ENCODE measurements at regions not wholly inside any gene's neighbourhood (a gene's known extent, or its start where the extent isn't known, plus 50 kb on each side); places are given as distances from the start of the nearest gene placed in this dataset.
"Not testable (repeated sequence)": the region's sequence is repeated elsewhere in the genome, so short reads cannot be mapped to it uniquely, and the experiment has no call there.

DNA sequence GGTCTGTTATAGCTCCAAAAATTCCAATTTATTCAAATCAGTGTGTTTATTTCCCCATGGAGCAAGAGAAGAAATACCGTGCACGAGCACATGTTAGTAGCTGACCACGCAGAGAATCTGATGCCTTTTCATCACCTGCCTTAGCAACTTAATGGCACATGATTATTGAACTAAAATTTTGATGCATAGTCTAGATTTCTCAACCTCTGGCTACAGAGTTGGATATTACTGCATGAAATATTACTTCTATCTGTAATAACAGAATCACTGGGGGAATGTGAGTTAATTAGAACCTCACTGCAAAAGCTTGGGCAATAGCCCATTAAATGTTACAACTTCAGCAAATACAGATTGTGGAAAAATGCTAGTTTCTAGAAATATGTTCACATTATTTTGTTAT lies 335.8 kb downstream of the FLRT2 start:
- peaks cover 3% of the 10 kb centered on the region for H3K27me3 Mint-ChIP-seq
- DNase-seq: no peak
- POLR2A ChIA-PET: no interaction called here
- H3K36me3 Mint-ChIP-seq (ENCODE audit: low read depth): no peaks in the 10 kb centered on the region
- H3K27ac Mint-ChIP-seq: no peak overlapping the region
- H3K9me3 Mint-ChIP-seq (ENCODE audit: low read depth): no peaks in the 10 kb centered on the region
- CTCF ChIA-PET: interaction anchor here (0.6 to 1.1 kb wide), 2 partner anchors 166 to 192 kb away, joined by 3 read pairs; no protein-coding TSS in a partner anchor
- intact Hi-C loops (cut with DNase I, micrococcal nuclease): no loop called here
- H3K4me3 Mint-ChIP-seq: no peak overlapping the region
- no peaks in the 10 kb centered on the region for H3K4me1 Mint-ChIP-seq
- no peak for ATAC-seq

DNA sequence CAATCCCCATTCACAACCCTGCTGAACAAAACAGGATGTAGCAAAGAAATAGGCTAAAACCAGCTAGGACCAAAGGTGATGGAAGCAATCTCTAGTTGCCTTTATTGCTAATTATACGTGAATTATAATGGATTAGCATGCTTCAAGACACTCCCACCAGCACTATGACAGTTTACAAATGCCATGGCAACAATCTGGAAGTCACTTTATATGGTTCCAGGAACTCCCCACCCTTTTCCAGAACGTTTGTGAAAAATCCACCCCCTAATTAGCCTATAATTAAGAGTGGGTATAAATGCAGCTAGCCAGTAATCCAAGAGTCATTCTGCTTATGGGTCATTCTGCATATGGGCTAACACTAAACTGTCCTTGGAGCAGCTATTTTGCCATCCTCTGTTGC lies 328.7 kb downstream of the FLRT2 start:
- POLR2A ChIA-PET: no interaction called here
- H3K36me3 Mint-ChIP-seq (ENCODE audit: low read depth): no peaks in the 10 kb centered on the region

DNA sequence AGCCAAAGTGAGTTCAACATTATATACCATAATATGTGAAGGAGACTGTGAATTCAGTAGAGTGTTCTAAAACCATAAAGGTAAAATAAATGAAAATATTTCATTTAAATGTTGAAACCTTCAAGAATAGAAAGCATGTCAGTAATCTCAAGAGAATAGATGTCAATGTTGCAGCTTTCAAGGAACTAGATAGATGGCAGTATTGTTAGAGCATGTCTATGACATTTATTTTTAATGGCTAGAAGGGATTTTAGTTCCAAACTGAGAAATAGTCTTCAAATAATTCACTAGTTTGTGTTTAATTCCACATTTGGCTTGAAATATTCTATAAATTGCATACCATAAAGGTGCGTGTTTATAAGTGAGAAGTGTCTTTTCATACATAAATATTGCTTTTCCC lies 326.5 kb downstream of the FLRT2 start:
- ChIA-PET POLR2A (no interaction called here), CTCF (no interaction called here)
- Mint-ChIP-seq H3K4me1 (no peaks in the 10 kb centered on the region), H3K27me3 (peaks cover 5% of the 10 kb centered on the region), H3K27ac (no peak overlapping the region), H3K9me3 (ENCODE audit: low read depth) (peaks cover 1% of the 10 kb centered on the region), H3K36me3 (ENCODE audit: low read depth) (no peaks in the 10 kb centered on the region), H3K4me3 (no peak overlapping the region)
- intact Hi-C loops (cut with DNase I, micrococcal nuclease): loop anchor here (5.0 kb wide), 2 partner anchors 181 to 201 kb away; no protein-coding TSS in a partner anchor
- ATAC-seq (no peak), DNase-seq (no peak)

More for the DNA sequence above, 328.7 kb downstream of the FLRT2 start:
- peaks cover 8% of the 10 kb centered on the region for H3K27me3 Mint-ChIP-seq
- DNase-seq: no peak
- ATAC-seq: no peak
- H3K9me3 Mint-ChIP-seq (ENCODE audit: low read depth): peaks cover 1% of the 10 kb centered on the region
- no peaks in the 10 kb centered on the region for H3K4me1 Mint-ChIP-seq
- no peak overlapping the region for H3K4me3 Mint-ChIP-seq
- CTCF ChIA-PET: no interaction called here
- intact Hi-C loops (cut with DNase I, micrococcal nuclease): loop anchor here (5.0 kb wide), 2 partner anchors 179 to 199 kb away; no protein-coding TSS in a partner anchor
- no peak overlapping the region for H3K27ac Mint-ChIP-seq

DNA sequence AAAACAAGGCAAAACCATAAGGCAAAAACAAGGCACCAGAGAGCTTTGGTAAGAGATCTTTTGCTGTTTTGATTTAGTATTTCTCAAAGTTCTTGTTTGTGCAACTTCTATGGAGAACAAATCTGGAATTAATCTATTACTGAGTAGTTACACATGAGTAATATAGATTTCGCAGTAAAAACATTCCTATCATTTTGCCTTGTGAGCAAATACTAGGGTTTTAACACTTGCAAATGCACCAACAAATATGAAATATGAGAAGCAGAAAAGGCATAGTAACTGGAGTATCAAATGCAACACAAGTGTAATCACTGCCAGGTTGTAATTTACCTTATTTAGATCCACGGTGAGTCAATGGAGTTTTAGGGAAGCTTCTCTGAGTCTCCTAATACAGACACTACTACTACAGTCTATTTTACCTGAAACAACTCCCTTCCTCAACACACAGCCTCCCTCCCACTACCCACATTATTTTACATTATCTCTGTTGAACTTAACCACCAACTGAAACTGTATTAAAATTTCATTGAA lies 324.1 kb downstream of the FLRT2 start:
- no peak overlapping the region for H3K4me3 Mint-ChIP-seq
- CTCF ChIA-PET: no interaction called here
- DNase-seq: no peak
- H3K9me3 Mint-ChIP-seq (ENCODE audit: low read depth): peaks cover 1% of the 10 kb centered on the region
- ATAC-seq: no peak
- POLR2A ChIA-PET: no interaction called here
- H3K36me3 Mint-ChIP-seq (ENCODE audit: low read depth): no peaks in the 10 kb centered on the region
- H3K27me3 Mint-ChIP-seq: no peaks in the 10 kb centered on the region
- H3K27ac Mint-ChIP-seq: no peak overlapping the region
- intact Hi-C loops (cut with DNase I, micrococcal nuclease): no loop called here
- no peaks in the 10 kb centered on the region for H3K4me1 Mint-ChIP-seq

DNA sequence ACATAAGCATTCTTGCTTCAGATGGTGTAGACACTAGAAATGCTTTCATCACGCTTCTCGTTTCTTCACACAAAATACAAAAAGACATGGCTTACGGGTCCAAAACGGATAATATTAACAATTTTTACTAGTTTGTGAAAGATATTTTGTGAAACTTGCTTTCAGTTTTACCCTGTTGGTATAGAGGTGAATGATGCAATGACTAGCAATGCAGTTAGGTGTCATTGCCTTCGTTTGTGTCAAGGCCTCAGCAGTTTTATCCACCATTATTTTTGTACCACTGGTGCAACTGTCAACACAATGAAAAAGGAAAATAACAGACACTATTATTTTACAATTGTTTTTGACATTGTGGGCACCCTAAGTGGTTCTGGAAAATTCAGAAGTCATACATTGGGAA lies 323.0 kb downstream of the FLRT2 start:
- CTCF ChIA-PET: no interaction called here
- no peak for DNase-seq
- Mint-ChIP-seq H3K27me3 (no peaks in the 10 kb centered on the region), H3K4me1 (no peaks in the 10 kb centered on the region), H3K9me3 (ENCODE audit: low read depth) (peaks cover 1% of the 10 kb centered on the region), H3K27ac (no peak overlapping the region), H3K36me3 (ENCODE audit: low read depth) (no peaks in the 10 kb centered on the region), H3K4me3 (no peak overlapping the region)
- intact Hi-C loops (cut with DNase I, micrococcal nuclease): no loop called here
- no peak for ATAC-seq
- POLR2A ChIA-PET: no interaction called here

DNA sequence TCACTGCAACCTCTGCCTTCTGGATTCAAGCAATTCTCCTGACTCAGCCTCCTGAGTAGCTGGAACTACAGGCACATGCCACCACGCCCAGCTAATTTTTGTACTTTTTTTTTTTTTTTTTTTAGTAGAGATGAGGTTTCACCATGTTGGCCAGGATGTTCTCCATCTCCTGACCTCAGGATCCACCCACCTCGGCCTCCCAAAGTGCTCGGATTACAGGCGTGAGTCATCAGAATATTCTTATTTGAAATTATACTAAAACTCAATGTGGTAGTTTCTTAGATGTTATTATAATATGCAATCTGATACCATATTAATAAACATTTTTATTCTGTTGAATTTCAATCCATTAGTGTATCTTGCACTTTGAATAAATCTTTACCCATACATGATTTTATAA lies 322.2 kb downstream of the FLRT2 start:
- H3K4me1 Mint-ChIP-seq; intact Hi-C loops (cut with DNase I, micrococcal nuclease); H3K4me3 Mint-ChIP-seq; DNase-seq; H3K9me3 Mint-ChIP-seq (ENCODE audit: low read depth); H3K27ac Mint-ChIP-seq; CTCF ChIA-PET; ATAC-seq; H3K27me3 Mint-ChIP-seq; POLR2A ChIA-PET; H3K36me3 Mint-ChIP-seq (ENCODE audit: low read depth): not testable (repeated sequence)

DNA sequence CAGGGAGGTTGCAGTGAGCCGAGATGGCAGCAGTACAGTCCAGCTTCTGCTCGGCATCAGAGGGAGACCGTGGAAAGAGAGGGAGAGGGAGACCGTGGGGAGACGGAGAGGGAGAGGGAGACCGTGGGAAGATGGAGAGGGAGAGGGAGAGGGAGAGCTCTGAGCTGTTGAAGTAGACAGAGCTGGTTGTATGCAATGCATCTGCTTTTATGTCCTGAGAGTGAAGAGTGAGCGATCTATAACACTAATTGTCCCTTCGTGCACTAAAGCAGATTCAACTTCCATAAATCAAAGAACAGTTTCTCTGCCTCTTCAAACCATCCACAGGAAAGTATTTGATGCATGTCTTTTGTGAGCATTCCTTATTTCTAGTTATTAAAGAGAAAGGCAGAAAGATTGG lies 300.6 kb downstream of the FLRT2 start:
- ATAC-seq; H3K36me3 Mint-ChIP-seq (ENCODE audit: low read depth); H3K27me3 Mint-ChIP-seq; H3K9me3 Mint-ChIP-seq (ENCODE audit: low read depth); H3K4me1 Mint-ChIP-seq; intact Hi-C loops (cut with DNase I, micrococcal nuclease); DNase-seq; H3K4me3 Mint-ChIP-seq; CTCF ChIA-PET; POLR2A ChIA-PET; H3K27ac Mint-ChIP-seq: not testable (repeated sequence)

DNA sequence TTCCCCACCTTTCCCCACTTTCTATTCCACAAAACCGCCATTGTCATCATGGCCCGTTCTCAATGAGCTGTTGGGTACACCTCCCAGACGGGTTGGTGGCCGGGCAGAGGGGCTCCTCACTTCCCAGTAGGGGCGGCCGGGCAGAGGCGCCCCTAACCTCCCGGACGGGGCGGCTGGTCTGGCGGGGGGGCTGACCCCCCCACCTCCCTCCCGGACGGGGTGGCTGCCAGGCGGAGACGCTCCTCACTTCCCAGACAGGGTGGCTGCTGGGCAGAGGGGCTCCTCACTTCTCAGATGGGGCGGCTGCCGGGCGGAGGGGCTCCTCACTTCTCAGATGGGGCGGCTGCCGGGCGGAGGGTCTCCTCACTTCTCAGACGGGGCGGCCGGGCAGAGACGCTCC lies 299.7 kb downstream of the FLRT2 start:
- H3K36me3 Mint-ChIP-seq (ENCODE audit: low read depth); CTCF ChIA-PET; intact Hi-C loops (cut with DNase I, micrococcal nuclease); POLR2A ChIA-PET; H3K4me3 Mint-ChIP-seq; DNase-seq; ATAC-seq; H3K27me3 Mint-ChIP-seq; H3K27ac Mint-ChIP-seq; H3K9me3 Mint-ChIP-seq (ENCODE audit: low read depth); H3K4me1 Mint-ChIP-seq: not testable (repeated sequence)

DNA sequence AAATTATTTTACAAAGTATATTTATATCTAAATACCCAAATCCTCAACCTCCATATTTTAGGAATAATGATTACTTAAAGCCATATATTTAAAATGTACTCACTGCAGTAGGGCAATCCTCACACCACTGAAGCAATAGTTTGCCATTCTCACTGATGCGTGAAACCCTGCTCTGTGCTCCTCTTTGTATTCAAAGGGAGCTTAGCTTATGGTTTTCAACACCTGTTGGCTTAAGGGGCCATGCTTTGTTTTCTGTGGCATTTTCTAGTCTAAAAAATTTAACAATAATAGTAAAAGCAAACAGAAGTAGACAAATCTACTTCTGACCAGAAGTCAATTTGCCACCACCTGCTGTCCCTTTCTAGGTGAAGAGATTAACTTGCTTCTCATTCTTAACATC lies 294.6 kb downstream of the FLRT2 start:
- no peaks in the 10 kb centered on the region for H3K9me3 Mint-ChIP-seq (ENCODE audit: low read depth)
- ChIA-PET POLR2A (no interaction called here), CTCF (no interaction called here)
- no peaks in the 10 kb centered on the region for H3K4me1 Mint-ChIP-seq
- no peak for DNase-seq
- no peak overlapping the region for H3K27ac Mint-ChIP-seq
- intact Hi-C loops (cut with DNase I, micrococcal nuclease): no loop called here
- no peak for ATAC-seq
- H3K4me3 Mint-ChIP-seq: no peak overlapping the region
- H3K27me3 Mint-ChIP-seq: no peaks in the 10 kb centered on the region
- no peaks in the 10 kb centered on the region for H3K36me3 Mint-ChIP-seq (ENCODE audit: low read depth)

DNA sequence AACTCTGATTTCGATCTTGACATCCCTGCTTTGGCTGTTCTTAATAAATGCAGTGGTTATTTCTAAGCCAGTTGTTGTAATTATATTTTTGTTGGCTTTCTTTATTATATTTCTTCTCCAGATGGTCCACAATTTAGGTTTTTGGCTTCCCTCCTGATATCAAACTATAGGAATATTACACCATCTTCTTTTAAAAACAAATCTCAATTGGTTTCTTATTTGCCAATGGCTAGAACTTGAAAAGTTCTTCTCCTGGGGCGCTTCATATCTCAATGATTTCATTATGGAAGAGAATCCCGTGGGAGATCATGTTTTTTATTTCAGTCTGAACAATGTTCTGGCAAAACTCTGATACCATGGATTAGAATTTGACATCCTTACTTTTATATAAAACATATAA lies 292.3 kb downstream of the FLRT2 start:
- ATAC-seq (no peak), DNase-seq (no peak)
- no peak overlapping the region for H3K27ac Mint-ChIP-seq
- CTCF ChIA-PET: interaction anchor here (1.1 kb wide), 1 partner anchor 13 kb away, joined by 3 read pairs; no protein-coding TSS in a partner anchor
- H3K4me1 Mint-ChIP-seq: no peaks in the 10 kb centered on the region
- no peaks in the 10 kb centered on the region for H3K27me3 Mint-ChIP-seq
- intact Hi-C loops (cut with DNase I, micrococcal nuclease): no loop called here
- POLR2A ChIA-PET: no interaction called here
- H3K36me3 Mint-ChIP-seq (ENCODE audit: low read depth): no peaks in the 10 kb centered on the region
- no peaks in the 10 kb centered on the region for H3K9me3 Mint-ChIP-seq (ENCODE audit: low read depth)
- H3K4me3 Mint-ChIP-seq: no peak overlapping the region

DNA sequence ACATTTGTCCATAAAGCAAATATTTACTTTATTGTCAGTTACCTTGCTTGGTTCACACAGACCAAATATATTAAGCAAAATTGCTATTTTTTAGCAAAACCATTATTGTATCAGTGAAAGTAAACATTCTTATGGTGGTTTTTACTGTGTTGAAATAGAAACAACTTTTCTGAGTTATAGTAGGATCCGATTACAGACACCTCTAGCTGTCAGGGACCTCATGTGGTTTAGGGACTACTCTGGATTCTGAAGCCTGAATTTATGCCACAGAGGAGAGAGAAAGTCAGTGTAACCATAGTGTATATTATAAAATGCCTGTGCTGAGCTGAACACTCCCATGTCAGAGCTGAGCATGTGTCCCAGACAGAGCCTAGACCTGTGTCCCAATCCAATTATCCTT lies 287.5 kb downstream of the FLRT2 start:
- ATAC-seq (no peak), DNase-seq (no peak)
- intact Hi-C loops (cut with DNase I, micrococcal nuclease): no loop called here
- no peak overlapping the region for H3K27ac Mint-ChIP-seq
- H3K4me3 Mint-ChIP-seq: no peak overlapping the region
- no peaks in the 10 kb centered on the region for H3K27me3 Mint-ChIP-seq
- ChIA-PET CTCF (interaction anchor here (0.6 kb wide), 1 partner anchor 92 kb away, joined by 3 read pairs; no protein-coding TSS in a partner anchor), POLR2A (no interaction called here)
- no peaks in the 10 kb centered on the region for H3K36me3 Mint-ChIP-seq (ENCODE audit: low read depth)
- no peaks in the 10 kb centered on the region for H3K4me1 Mint-ChIP-seq
- no peaks in the 10 kb centered on the region for H3K9me3 Mint-ChIP-seq (ENCODE audit: low read depth)

DNA sequence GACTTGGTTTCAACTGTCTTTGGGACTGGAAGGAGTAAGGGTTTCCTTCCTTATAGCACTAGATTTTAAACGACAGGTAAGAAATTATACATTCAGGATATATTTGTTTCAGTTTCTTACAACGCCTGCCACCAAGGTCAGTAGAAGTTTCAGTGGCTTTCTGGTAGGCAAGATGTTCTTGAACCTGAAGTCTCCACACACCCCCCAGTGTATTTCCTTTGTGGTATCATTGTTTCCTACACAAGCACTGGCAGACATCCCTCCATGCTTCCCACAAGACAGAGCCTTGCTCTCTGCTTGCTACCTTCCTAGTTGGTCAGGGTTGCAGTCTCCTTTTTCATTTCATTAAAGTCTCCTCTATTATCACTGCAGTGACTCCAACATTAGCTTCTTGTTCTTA lies 283.1 kb downstream of the FLRT2 start:
- H3K27me3 Mint-ChIP-seq: peaks cover 2% of the 10 kb centered on the region
- DNase-seq (no peak), ATAC-seq (no peak)
- H3K4me3 Mint-ChIP-seq: no peak overlapping the region
- intact Hi-C loops (cut with DNase I, micrococcal nuclease): no loop called here
- no peaks in the 10 kb centered on the region for H3K9me3 Mint-ChIP-seq (ENCODE audit: low read depth)
- H3K36me3 Mint-ChIP-seq (ENCODE audit: low read depth): no peaks in the 10 kb centered on the region
- ChIA-PET POLR2A (no interaction called here), CTCF (no interaction called here)
- H3K4me1 Mint-ChIP-seq: no peaks in the 10 kb centered on the region
- no peak overlapping the region for H3K27ac Mint-ChIP-seq

DNA sequence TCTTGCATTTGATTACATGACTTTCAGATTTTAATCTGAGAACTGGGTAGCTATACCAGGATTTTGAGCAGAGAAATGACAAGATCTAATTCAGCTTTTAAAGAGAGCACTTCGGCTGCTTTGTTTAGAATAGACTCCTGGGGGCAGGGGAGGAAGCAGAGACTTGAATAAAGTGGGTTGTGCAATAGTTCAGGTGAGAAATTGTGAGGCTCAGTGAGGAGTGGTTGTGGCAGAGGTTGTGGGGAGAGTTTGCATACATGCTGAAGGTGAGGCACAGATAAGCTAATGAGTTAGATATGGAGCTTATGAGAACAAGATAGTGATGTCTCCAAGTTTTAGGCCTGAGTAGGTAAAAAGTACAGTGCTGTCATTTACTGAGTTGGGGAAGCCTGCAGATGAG lies 281.4 kb downstream of the FLRT2 start:
- Mint-ChIP-seq H3K9me3 (ENCODE audit: low read depth) (peaks cover 3% of the 10 kb centered on the region), H3K36me3 (ENCODE audit: low read depth) (no peaks in the 10 kb centered on the region)

More for the DNA sequence above, 281.4 kb downstream of the FLRT2 start:
- intact Hi-C loops (cut with DNase I, micrococcal nuclease): no loop called here
- ATAC-seq (no peak), DNase-seq (no peak)
- Mint-ChIP-seq H3K4me1 (no peaks in the 10 kb centered on the region), H3K27ac (no peak overlapping the region), H3K27me3 (peaks cover 2% of the 10 kb centered on the region), H3K4me3 (no peak overlapping the region)
- ChIA-PET CTCF (interaction anchor here (0.6 kb wide), 1 partner anchor 380 kb away, joined by 3 read pairs; no protein-coding TSS in a partner anchor), POLR2A (no interaction called here)
